ENCODE measurements at regions not wholly inside any gene's neighbourhood (a gene's known extent, or its start where the extent isn't known, plus 50 kb on each side); places are given as distances from the start of the nearest gene placed in this dataset.

GRCh38 chr12:71262466-71262865 lies 104.7 kb upstream of the TSPAN8 start:
- H2AFZ ChIP-seq (ENCODE audit: low read depth, low read length, poor library complexity, severe bottlenecking): no peak overlapping the region
- no peaks in the 10 kb centered on the region for H3K4me1 ChIP-seq (ENCODE audit: control insufficient read depth in 1 of 2, insufficient read depth in 2 of 2, low read length in 2 of 2)
- H3K36me3 ChIP-seq (ENCODE audit: control insufficient read depth in 1 of 2, insufficient read depth in 2 of 2, low read length in 2 of 2): no peaks in the 10 kb centered on the region
- no peak overlapping the region for H3K9ac ChIP-seq (ENCODE audit: low read length)
- no peaks in the 10 kb centered on the region for H3K9me2 ChIP-seq (ENCODE audit: insufficient read depth)
- ATAC-seq: no peak
- no peaks in the 10 kb centered on the region for H3K9me3 ChIP-seq (ENCODE audit: control insufficient read depth in 1 of 2, insufficient read depth in 1 of 2, low read depth in 1 of 2, low read length in 2 of 2)
- ChIA-PET RAD21 (ENCODE audit: low non-redundant PET in 1 of 2, low total read pairs in 2 of 2, uncharacterized antibody in 2 of 2, unreplicated experiment in 2 of 2) (no interaction called here), CTCF (no interaction called here), POLR2A (no interaction called here)
- H3K4me3 ChIP-seq (replicated peaks in 1 of 2; ENCODE audit: low read depth in 1 of 2, low read length in 2 of 2): no peak overlapping the region
- no peak for DNase-seq (ENCODE audit: low read depth, low spot score)
- no peak overlapping the region for H3K27ac ChIP-seq (ENCODE audit: low read depth, low read length)
- no peaks in the 10 kb centered on the region for H4K20me1 ChIP-seq (ENCODE audit: insufficient read depth)
- H3K27me3 ChIP-seq (ENCODE audit: insufficient read depth, low read length): no peaks in the 10 kb centered on the region
- no peaks in the 10 kb centered on the region for H3K79me2 ChIP-seq (ENCODE audit: insufficient read depth, low read length)
- TF ChIP-seq SP1 (IDR thresholded peaks at IDR 0.05; ENCODE audit: low read depth) (no peak), CBX3 (IDR thresholded peaks at IDR 0.05; ENCODE audit: low read depth) (no peak), ATF3 (IDR thresholded peaks at IDR 0.05) (no peak), POLR2AphosphoS5 (IDR thresholded peaks at IDR 0.05; ENCODE audit: low read depth, low read length) (no peak), EZH2phosphoT487 (IDR thresholded peaks at IDR 0.05; ENCODE audit: borderline replicate concordance) (no peak), CTCF (IDR thresholded peaks at IDR 0.05 in 2 of 3, conservative IDR thresholded peaks at IDR 0.05 in 1 of 3; ENCODE audit: borderline replicate concordance in 1 of 3, insufficient read depth in 1 of 3, low read depth in 2 of 3, low read length in 2 of 3) (no peak), SIN3A (IDR thresholded peaks at IDR 0.05; ENCODE audit: low read depth) (no peak), ELF1 (IDR thresholded peaks at IDR 0.05; ENCODE audit: borderline replicate concordance, low read depth) (no peak), ZNF274 (IDR thresholded peaks at IDR 0.05; ENCODE audit: low read depth, low read length) (no peak), SRF (IDR thresholded peaks at IDR 0.05; ENCODE audit: low read depth) (no peak), REST (IDR thresholded peaks at IDR 0.05; ENCODE audit: low read depth) (no peak), POLR2A (IDR thresholded peaks at IDR 0.05; ENCODE audit: borderline replicate concordance, extremely low read depth, insufficient read depth, insufficient read length) (no peak), JUND (IDR thresholded peaks at IDR 0.05) (no peak), ZFX (IDR thresholded peaks at IDR 0.05) (no peak), YY1 (IDR thresholded peaks at IDR 0.05; ENCODE audit: extremely low read depth, insufficient replicate concordance, low read depth, low read length) (no peak), TCF7L2 (IDR thresholded peaks at IDR 0.05; ENCODE audit: borderline replicate concordance, extremely low read depth, insufficient read depth, insufficient read length) (no peak), RAD21 (IDR thresholded peaks at IDR 0.05; ENCODE audit: low read depth) (no peak)
- no peak overlapping the region for H3K4me2 ChIP-seq (ENCODE audit: low read length)
- BruUV-seq (replicated peaks): no TSS peak
- intact Hi-C loops (cut with micrococcal nuclease): no loop called here

All from HCT116 (cell line).